OCI-LY7 (cell line): ENCODE measurements at regions not wholly inside any gene's neighbourhood (a gene's known extent, or its start where the extent isn't known, plus 50 kb on each side); places are given as distances from the start of the nearest gene placed in this dataset.

Experiments used
- BruUV-seq: library from RNA; stranded (reverse); fragments of 400-500 nt; replicated peaks from 2 replicates; lab custom pipeline; 2021; lab: Mats Ljungman, UMichigan
- CTCF ChIA-PET: fragments of 300-600 bp; sonication (Branson Sonifier 250); formaldehyde crosslinking; loops from one replicate; lab custom pipeline; 2022; ENCODE audit warnings: antibody characterized with exemption; ENCODE audit not compliant: unreplicated experiment; lab: Charles Lee
- POLR2A ChIA-PET: fragments of 300-600 bp; sonication (Branson Sonifier 250); formaldehyde crosslinking; loops from one replicate; lab custom pipeline; 2022; ENCODE audit warnings: antibody characterized with exemption; lab: Charles Lee
- DNase-seq: peaks from one replicate; pipeline ENCODE4 v3.0.0-alpha.2; 2015; ENCODE audit warnings: low spot score
- H2AFZ ChIP-seq: fragments of 200-600 bp; sonication (generic), shearing (Covaris generic); 2 replicates; pipeline ENCODE4 v1.6.1; 2014; ENCODE audit warnings: mild to moderate bottlenecking, antibody characterized with exemption, low read length, moderate library complexity
- H3K27ac ChIP-seq: fragments of 200-600 bp; sonication (generic); 2 replicates; pipeline ENCODE4 v1.5.1; 2014; ENCODE audit warnings: mixed run types, low read depth, mild to moderate bottlenecking, moderate library complexity, low read length, inconsistent platforms; ENCODE audit not compliant: poor library complexity, severe bottlenecking
- H3K36me3 ChIP-seq: fragments of 200-600 bp; sonication (generic); 2 replicates; pipeline ENCODE4 v1.6.1; 2014; ENCODE audit warnings: mild to moderate bottlenecking, antibody characterized with exemption, low read length, moderate library complexity, mixed read lengths; ENCODE audit not compliant: insufficient read depth
- H3K4me1 ChIP-seq: fragments of 200-600 bp; sonication (generic); 2 replicates; pipeline ENCODE4 v1.5.1; 2014; ENCODE audit warnings: mild to moderate bottlenecking, low read length; ENCODE audit not compliant: insufficient read depth, poor library complexity, severe bottlenecking
- H3K4me2 ChIP-seq: fragments of 200-600 bp; sonication (generic); 2 replicates; pipeline ENCODE4 v1.6.1; 2014; ENCODE audit warnings: mild to moderate bottlenecking, low read length
- H3K4me3 ChIP-seq: fragments of 200-600 bp; sonication (generic); 2 replicates; pipeline ENCODE4 v1.5.1; 2014; ENCODE audit warnings: mild to moderate bottlenecking, low read depth, low read length; ENCODE audit not compliant: poor library complexity, severe bottlenecking
- H3K79me2 ChIP-seq: fragments of 200-600 bp; sonication (generic); 2 replicates; pipeline ENCODE4 v1.6.1; 2016; ENCODE audit warnings: low read depth, mild to moderate bottlenecking, low read length, moderate library complexity, mixed read lengths; ENCODE audit not compliant: insufficient read depth
- H3K9me2 ChIP-seq: fragments of 200-600 bp; sonication (generic); 2 replicates; pipeline ENCODE4 v1.6.1; 2016; ENCODE audit warnings: mild to moderate bottlenecking, low read length, mixed read lengths; ENCODE audit not compliant: insufficient read depth
- H3K9me3 ChIP-seq: fragments of 200-600 bp; sonication (generic); 2 replicates; pipeline ENCODE4 v1.6.1; 2014; ENCODE audit warnings: mild to moderate bottlenecking, mixed run types, low read length, mixed read lengths
- H4K20me1 ChIP-seq: fragments of 200-600 bp; sonication (generic); 2 replicates; pipeline ENCODE4 v1.6.1; 2014; ENCODE audit warnings: mild to moderate bottlenecking, antibody characterized with exemption, low read length, moderate library complexity, mixed read lengths; ENCODE audit not compliant: insufficient read depth
- CTCF ChIP-seq: fragments of 200-600 bp; sonication (generic); conservative IDR thresholded peaks from 2 replicates; pipeline ENCODE4 v1.5.1; 2014; ENCODE audit warnings: mild to moderate bottlenecking, antibody characterized with exemption, low read length, moderate library complexity, mixed read lengths
- EZH2phosphoT487 ChIP-seq: fragments of 200-600 bp; sonication (generic); IDR thresholded peaks from 2 replicates; pipeline ENCODE4 v1.6.1; 2018; ENCODE audit warnings: low read depth, borderline replicate concordance, mild to moderate bottlenecking, mixed run types, antibody characterized with exemption, low read length, moderate library complexity, mixed read lengths
- intact Hi-C: fragments of 100-400 bp; cut with micrococcal nuclease; formaldehyde crosslinking; loops from one replicate; pipeline ENCODE4 v1.10.0; 2022; ENCODE audit not compliant: unreplicated experiment

GRCh38 chr4:180683186-180683585 lies 1560.0 kb upstream of the TENM3 start:
- Histone ChIP-seq H3K4me3 (no peak overlapping the region), H3K36me3 (peaks cover 2% of the 10 kb centered on the region; the same call in 1 of the 2 replicates), H3K27ac (no peak overlapping the region), H3K79me2 (no peaks in the 10 kb centered on the region), H3K9me2 (no peaks in the 10 kb centered on the region), H3K9me3 (no peaks in the 10 kb centered on the region; the same call in 1 of the 2 replicates), H4K20me1 (no peaks in the 10 kb centered on the region), H3K4me1 (no peaks in the 10 kb centered on the region), H2AFZ (peak overlapping the region; percentile 23; the same call in 1 of the 2 replicates), H3K4me2 (no peak overlapping the region)
- no peak for TF ChIP-seq CTCF
- TF ChIP-seq EZH2phosphoT487: no peak
- intact Hi-C loops: no loop called here
- POLR2A ChIA-PET: interaction anchor here (0.6 kb wide), 1 partner anchor 8 kb away, joined by 5 read pairs; no protein-coding TSS in a partner anchor
- CTCF ChIA-PET: no interaction called here
- BruUV-seq: no TSS peak
- no peak for DNase-seq

- POLR2A ChIA-PET: no interaction called here
- Histone ChIP-seq H3K4me2 (no peak overlapping the region), H3K27ac (no peak overlapping the region), H3K79me2 (no peaks in the 10 kb centered on the region), H2AFZ (no peak overlapping the region), H3K9me2 (no peaks in the 10 kb centered on the region), H3K9me3 (peaks cover 15% of the 10 kb centered on the region; the same call in 1 of the 2 replicates), H3K4me1 (no peaks in the 10 kb centered on the region), H3K4me3 (no peak overlapping the region), H3K36me3 (no peaks in the 10 kb centered on the region), H4K20me1 (no peaks in the 10 kb centered on the region)
- DNase-seq: no peak
- intact Hi-C loops: no loop called here
- CTCF ChIA-PET: interaction anchor here (1.0 kb wide), 1 partner anchor 19 kb away, joined by 3 read pairs; no protein-coding TSS in a partner anchor
- no TSS peak for BruUV-seq
- TF ChIP-seq EZH2phosphoT487 (no peak), CTCF (no peak)
Observed at GRCh38 chr4:180688480-180688879, 1554.7 kb upstream of the TENM3 start.

GRCh38 chr4:180694875-180695274 lies 1548.3 kb upstream of the TENM3 start:
- no peak overlapping the region for H3K27ac ChIP-seq
- H3K4me1 ChIP-seq: no peaks in the 10 kb centered on the region
- peaks cover 32% of the 10 kb centered on the region; the same call in 1 of the 2 replicates for H3K9me3 ChIP-seq
- TF ChIP-seq EZH2phosphoT487 (no peak), CTCF (no peak)
- ChIA-PET POLR2A (no interaction called here), CTCF (no interaction called here)
- H4K20me1 ChIP-seq: no peaks in the 10 kb centered on the region
- H3K36me3 ChIP-seq: no peaks in the 10 kb centered on the region; the same call in 1 of the 2 replicates
- no peak overlapping the region for H3K4me3 ChIP-seq
- no peak for DNase-seq
- BruUV-seq: no TSS peak
- intact Hi-C loops: no loop called here
- no peaks in the 10 kb centered on the region for H3K9me2 ChIP-seq
- H3K4me2 ChIP-seq: no peak overlapping the region
- no peak overlapping the region; the same call in 1 of the 2 replicates for H2AFZ ChIP-seq
- no peaks in the 10 kb centered on the region for H3K79me2 ChIP-seq
